Suprapubic skin (tissue), 4 donors: ENCODE measurements at regions not wholly inside any gene's neighbourhood (a gene's known extent, or its start where the extent isn't known, plus 50 kb on each side); places are given as distances from the start of the nearest gene placed in this dataset.

ENCODE experiments used
- CTCF ChIP-seq, 2 donors: fragments of 200-600 bp in 1 of 2; fragments of 450-650 bp in 1 of 2; sonication (generic) in 1 of 2; IDR thresholded peaks; one replicate each; pipeline ENCODE4 v1.5.1; 2016 to 2019; ENCODE audit warnings: antibody characterized with exemption in 2 of 2, mild to moderate bottlenecking in 1 of 2, moderate library complexity in 1 of 2
- EP300 ChIP-seq: sonication (generic); formaldehyde crosslinking; IDR thresholded peaks from one replicate; pipeline ENCODE4 v1.6.1; 2017; ENCODE audit warnings: antibody characterized with exemption
- POLR2A ChIP-seq, 2 donors: fragments of 450-650 bp; IDR thresholded peaks; one replicate each; pipeline ENCODE4 v1.6.1; 2017; ENCODE audit warnings: antibody characterized with exemption in 2 of 2, mild to moderate bottlenecking in 2 of 2, moderate library complexity in 2 of 2
- POLR2AphosphoS5 ChIP-seq, 3 donors: sonication (generic); formaldehyde crosslinking; IDR thresholded peaks; one replicate each; pipeline ENCODE4 v1.6.1; 2017; ENCODE audit warnings: antibody characterized with exemption in 3 of 3

- TF ChIP-seq CTCF (IDR thresholded peaks at IDR 0.05): no peak
- no peak for TF ChIP-seq POLR2A (IDR thresholded peaks at IDR 0.05)
- no peak for TF ChIP-seq POLR2AphosphoS5 (IDR thresholded peaks at IDR 0.05)
- TF ChIP-seq EP300: no peak
Measured at GRCh38 chr11:81220146-81220895, 1513.3 kb downstream of the FAM181B start.
